Chondrocyte (in vitro differentiated cells): ENCODE measurements at regions not wholly inside any gene's neighbourhood (a gene's known extent, or its start where the extent isn't known, plus 50 kb on each side); places are given as distances from the start of the nearest gene placed in this dataset.

Experiments
- DNase-seq: peaks from one replicate; pipeline ENCODE4 v3.0.0; 2021; ENCODE audit warnings: mixed read lengths, low spot score
- H3K27ac Mint-ChIP-seq: one replicate; pipeline ENCODE4 v1.8.0; 2021; ENCODE audit warnings: mild to moderate bottlenecking, moderate library complexity, mixed read lengths; ENCODE audit not compliant: unreplicated experiment
- H3K27me3 Mint-ChIP-seq: 2 replicates; pipeline ENCODE4 v1.8.0; 2021; ENCODE audit warnings: low read depth, mixed read lengths
- H3K36me3 Mint-ChIP-seq: 2 replicates; pipeline ENCODE4 v1.8.0; 2021; ENCODE audit warnings: low read depth, mixed read lengths
- H3K4me1 Mint-ChIP-seq: 2 replicates; pipeline ENCODE4 v1.8.0; 2021; ENCODE audit warnings: low read depth, mild to moderate bottlenecking, mixed read lengths
- H3K4me3 Mint-ChIP-seq: one replicate; pipeline ENCODE4 v1.8.0; 2021; ENCODE audit warnings: mild to moderate bottlenecking, moderate library complexity, mixed read lengths; ENCODE audit not compliant: unreplicated experiment
- H3K9me3 Mint-ChIP-seq: 2 replicates; pipeline ENCODE4 v1.8.0; 2021; ENCODE audit warnings: low read depth, mixed read lengths
- TF ChIP-seq, protein P1 (sequence below): fragments of 200-600 bp; sonication (generic); IDR thresholded peaks from 2 replicates; pipeline ENCODE4 v1.5.0; 2021; ENCODE audit warnings: antibody characterized with exemption, mild to moderate bottlenecking, moderate library complexity

DNA sequence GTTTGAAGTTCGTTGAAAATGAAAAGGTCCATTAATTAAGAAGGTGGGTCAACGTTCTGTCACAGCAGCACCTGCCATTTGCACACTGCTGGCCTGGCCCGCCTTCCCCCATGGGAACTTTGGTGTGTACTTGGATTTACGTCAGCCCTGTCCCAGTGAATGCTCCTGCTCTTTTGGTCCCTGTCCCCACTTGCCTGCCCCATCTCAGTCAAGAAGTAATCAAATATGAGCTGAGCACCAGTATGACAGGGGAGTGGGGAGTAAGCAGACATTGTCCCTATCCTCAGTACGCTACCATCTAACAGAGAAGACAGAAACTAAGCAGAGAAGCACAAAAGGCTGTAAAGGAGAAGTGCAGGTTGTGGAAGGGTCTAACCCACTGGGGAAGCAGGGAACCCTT is 65.1 kb downstream of the SLC4A3 start:
- no peak for DNase-seq
- TF ChIP-seq, protein P1, sequence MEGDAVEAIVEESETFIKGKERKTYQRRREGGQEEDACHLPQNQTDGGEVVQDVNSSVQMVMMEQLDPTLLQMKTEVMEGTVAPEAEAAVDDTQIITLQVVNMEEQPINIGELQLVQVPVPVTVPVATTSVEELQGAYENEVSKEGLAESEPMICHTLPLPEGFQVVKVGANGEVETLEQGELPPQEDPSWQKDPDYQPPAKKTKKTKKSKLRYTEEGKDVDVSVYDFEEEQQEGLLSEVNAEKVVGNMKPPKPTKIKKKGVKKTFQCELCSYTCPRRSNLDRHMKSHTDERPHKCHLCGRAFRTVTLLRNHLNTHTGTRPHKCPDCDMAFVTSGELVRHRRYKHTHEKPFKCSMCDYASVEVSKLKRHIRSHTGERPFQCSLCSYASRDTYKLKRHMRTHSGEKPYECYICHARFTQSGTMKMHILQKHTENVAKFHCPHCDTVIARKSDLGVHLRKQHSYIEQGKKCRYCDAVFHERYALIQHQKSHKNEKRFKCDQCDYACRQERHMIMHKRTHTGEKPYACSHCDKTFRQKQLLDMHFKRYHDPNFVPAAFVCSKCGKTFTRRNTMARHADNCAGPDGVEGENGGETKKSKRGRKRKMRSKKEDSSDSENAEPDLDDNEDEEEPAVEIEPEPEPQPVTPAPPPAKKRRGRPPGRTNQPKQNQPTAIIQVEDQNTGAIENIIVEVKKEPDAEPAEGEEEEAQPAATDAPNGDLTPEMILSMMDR: no peak
- H3K36me3 Mint-ChIP-seq: no peaks in the 10 kb centered on the region
- no peak overlapping the region for H3K4me3 Mint-ChIP-seq
- peaks cover 4% of the 10 kb centered on the region for H3K27me3 Mint-ChIP-seq
- peaks cover 3% of the 10 kb centered on the region for H3K9me3 Mint-ChIP-seq
- peaks cover 38% of the 10 kb centered on the region for H3K4me1 Mint-ChIP-seq
- no peak overlapping the region for H3K27ac Mint-ChIP-seq

DNA sequence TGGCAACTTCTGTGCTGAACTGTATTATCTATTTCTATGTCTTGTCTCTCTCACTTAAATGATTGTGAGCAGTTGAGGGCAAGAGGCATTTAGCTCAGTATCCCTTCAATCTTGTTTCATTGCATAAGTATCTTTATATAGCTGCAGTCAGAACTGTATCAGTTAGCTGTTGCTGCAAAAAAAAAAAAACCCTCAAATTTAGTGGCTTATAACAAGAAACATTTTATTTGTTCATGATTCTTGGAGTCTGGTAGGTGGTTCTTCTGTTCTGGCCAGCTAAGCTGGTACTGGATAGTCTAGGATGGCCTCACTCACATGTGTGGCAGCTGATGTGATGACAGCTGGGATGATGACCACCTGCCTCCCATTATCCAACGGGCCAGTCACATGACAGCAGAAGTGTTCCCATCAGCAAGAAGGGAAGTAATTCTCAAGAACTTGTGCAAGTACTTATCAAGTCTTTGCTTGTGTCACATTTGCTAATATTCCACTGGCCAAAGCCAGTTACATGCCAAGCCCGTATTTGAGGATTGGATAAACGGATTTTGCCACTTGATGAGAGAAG is 67.8 kb downstream of the SLC4A3 start:
- Mint-ChIP-seq H3K27me3 (peaks cover 8% of the 10 kb centered on the region), H3K4me1 (peaks cover 15% of the 10 kb centered on the region), H3K27ac (no peak overlapping the region), H3K36me3 (no peaks in the 10 kb centered on the region), H3K4me3 (no peak overlapping the region), H3K9me3 (peaks cover 3% of the 10 kb centered on the region)
- TF ChIP-seq, protein P1: no peak
- no peak for DNase-seq

GRCh38 chr2:219697811-219698747 is 70.6 kb downstream of the SLC4A3 start:
- no peak overlapping the region for H3K27ac Mint-ChIP-seq
- peaks cover 4% of the 10 kb centered on the region for H3K4me1 Mint-ChIP-seq
- no peaks in the 10 kb centered on the region for H3K36me3 Mint-ChIP-seq
- TF ChIP-seq, protein P1: no peak
- no peak overlapping the region for H3K4me3 Mint-ChIP-seq
- peaks cover 10% of the 10 kb centered on the region for H3K27me3 Mint-ChIP-seq
- H3K9me3 Mint-ChIP-seq: peaks cover 3% of the 10 kb centered on the region
- DNase-seq: no peak

DNA sequence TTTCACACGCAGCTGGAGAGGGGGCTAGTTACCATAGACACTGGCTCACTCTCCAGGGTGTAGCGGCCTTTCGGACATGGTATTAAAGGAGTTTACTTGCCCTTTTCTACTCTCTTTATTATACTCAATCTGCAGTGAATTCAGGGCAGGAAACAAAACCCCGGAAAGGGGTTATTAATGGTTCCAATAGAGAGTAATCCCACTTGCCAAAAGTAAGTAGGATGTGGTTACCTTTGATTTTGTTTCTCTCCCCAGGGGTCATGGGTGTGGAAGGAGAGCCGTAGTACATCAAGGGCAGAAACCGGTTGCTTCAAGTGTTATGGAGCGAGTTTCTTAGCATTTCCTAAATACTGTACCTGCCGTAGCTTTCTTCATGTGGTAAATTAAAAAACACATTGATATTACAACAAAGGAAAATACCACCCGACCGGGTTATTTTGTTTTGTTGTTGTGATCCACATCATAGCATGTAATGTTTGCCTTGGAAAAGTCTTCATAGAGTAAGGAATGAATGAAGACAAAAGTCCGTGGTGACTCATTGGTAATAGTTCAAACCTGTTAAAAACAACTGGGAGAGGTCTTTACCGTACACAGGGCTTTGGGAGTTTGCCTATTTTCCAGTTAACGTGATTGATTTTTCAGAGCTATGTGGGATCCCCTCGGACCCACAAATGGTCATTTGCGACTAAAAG is 71.5 kb downstream of the SLC4A3 start:
- Mint-ChIP-seq H3K27ac (no peak overlapping the region), H3K4me3 (no peak overlapping the region), H3K27me3 (peaks cover 10% of the 10 kb centered on the region), H3K9me3 (peaks cover 3% of the 10 kb centered on the region), H3K36me3 (no peaks in the 10 kb centered on the region), H3K4me1 (peaks cover 4% of the 10 kb centered on the region)
- TF ChIP-seq, protein P1: no peak
- no peak for DNase-seq

DNA sequence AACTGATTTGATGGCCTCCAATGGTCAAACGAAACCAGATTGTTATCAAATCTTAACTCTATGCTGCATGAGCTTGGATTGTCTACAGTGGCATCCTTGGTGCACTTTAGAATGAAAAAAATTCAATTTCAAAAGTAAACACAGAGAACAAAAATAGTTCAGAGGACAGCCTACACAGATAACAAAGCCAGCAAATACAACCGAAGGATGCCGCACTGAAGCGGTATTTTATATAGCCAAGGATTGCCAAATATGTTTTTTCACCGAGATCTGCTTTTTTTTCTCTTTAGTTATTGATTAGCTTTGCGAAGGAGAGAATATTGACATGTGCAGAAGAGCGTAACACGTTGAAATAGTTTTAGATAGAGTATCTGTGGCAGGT is 72.0 kb downstream of the SLC4A3 start:
- peaks cover 3% of the 10 kb centered on the region for H3K9me3 Mint-ChIP-seq
- H3K36me3 Mint-ChIP-seq: no peaks in the 10 kb centered on the region
- no peak for DNase-seq
- no peak overlapping the region for H3K4me3 Mint-ChIP-seq
- peaks cover 4% of the 10 kb centered on the region for H3K4me1 Mint-ChIP-seq
- TF ChIP-seq, protein P1: no peak
- no peak overlapping the region for H3K27ac Mint-ChIP-seq
- H3K27me3 Mint-ChIP-seq: peaks cover 10% of the 10 kb centered on the region
